HEK293 (cell line): ENCODE measurements at regions not wholly inside any gene's neighbourhood (a gene's known extent, or its start where the extent isn't known, plus 50 kb on each side); places are given as distances from the start of the nearest gene placed in this dataset.

Experiments
- CTCF ChIA-PET: fragments of 350-600 bp; formaldehyde crosslinking; extraction: SDS; loops from one replicate; lab custom pipeline; 2021; ENCODE audit warnings: antibody characterized with exemption; lab: Yijun Ruan, JAX
- POLR2A ChIA-PET: fragments of 300-600 bp; formaldehyde crosslinking; extraction: SDS; loops from one replicate; lab custom pipeline; 2020; ENCODE audit warnings: antibody characterized with exemption, inconsistent platforms; lab: Yijun Ruan, JAX
- H3K27ac ChIP-seq: fragments of 200-500 bp; sonication (Bioruptor generic); 2 replicates; pipeline ENCODE4 v1.5.1; 2014; ENCODE audit warnings: low read depth, low read length, control low read depth, inconsistent platforms; ENCODE audit errors: extremely low read depth
- H3K36me3 ChIP-seq, 2 experiments: fragments of 200-500 bp in 1 of 2; sonication (Bioruptor generic) in 1 of 2; 1 replicate in 1 of 2; 2 replicates in 1 of 2; pipeline ENCODE4 v1.5.1; 2014 to 2017; ENCODE audit warnings: inconsistent platforms in 2 of 2, low read length in 2 of 2; ENCODE audit not compliant: control insufficient read depth in 2 of 2, insufficient read depth in 1 of 2
- H3K4me1 ChIP-seq: fragments of 200-500 bp; sonication (Bioruptor generic); 2 replicates; pipeline ENCODE4 v1.5.1; 2014; ENCODE audit warnings: mild to moderate bottlenecking, low read length, inconsistent platforms; ENCODE audit not compliant: control insufficient read depth, insufficient read depth
- H3K4me3 ChIP-seq: 2 replicates; pipeline ENCODE4 v1.5.1; 2011; ENCODE audit warnings: low read depth, mild to moderate bottlenecking, control low read depth, low read length, moderate library complexity
- H3K9me3 ChIP-seq: fragments of 200-500 bp; sonication (Bioruptor generic); 2 replicates; pipeline ENCODE4 v1.5.1; 2014; ENCODE audit warnings: low read depth, low read length, inconsistent platforms; ENCODE audit not compliant: control insufficient read depth, insufficient read depth
- ATF2 ChIP-seq: fragments of 450-650 bp; formaldehyde crosslinking; IDR thresholded peaks from 2 replicates; pipeline ENCODE4 v1.5.1; 2016; ENCODE audit warnings: missing biosample characterization, missing genetic modification characterization, low read depth
- GFI1B ChIP-seq: fragments of 450-650 bp; formaldehyde crosslinking; IDR thresholded peaks from 2 replicates; pipeline ENCODE4 v1.5.1; 2016; ENCODE audit warnings: missing biosample characterization, missing genetic modification characterization
- GLIS1 ChIP-seq: fragments of 450-650 bp; formaldehyde crosslinking; IDR thresholded peaks from 2 replicates; pipeline ENCODE4 v1.5.1; 2016; ENCODE audit warnings: missing biosample characterization, missing genetic modification characterization
- GLIS2 ChIP-seq: fragments of 450-650 bp; formaldehyde crosslinking; IDR thresholded peaks from 2 replicates; pipeline ENCODE4 v1.5.1; 2016; ENCODE audit warnings: missing biosample characterization, missing genetic modification characterization
- IKZF3 ChIP-seq: fragments of 450-650 bp; IDR thresholded peaks from 2 replicates; pipeline ENCODE4 v1.5.0; 2018; ENCODE audit warnings: missing biosample characterization, mild to moderate bottlenecking, missing genetic modification characterization, moderate library complexity
- KLF9 ChIP-seq: fragments of 450-650 bp; formaldehyde crosslinking; IDR thresholded peaks from 2 replicates; pipeline ENCODE4 v1.5.1; 2016; ENCODE audit warnings: missing biosample characterization, missing genetic modification characterization, low read depth
- MYNN ChIP-seq: fragments of 450-650 bp; formaldehyde crosslinking; IDR thresholded peaks from 2 replicates; pipeline ENCODE4 v1.5.1; 2016; ENCODE audit warnings: missing biosample characterization, missing genetic modification characterization, borderline replicate concordance
- WT1 ChIP-seq: fragments of 450-650 bp; formaldehyde crosslinking; IDR thresholded peaks from 2 replicates; pipeline ENCODE4 v1.5.1; 2016; ENCODE audit warnings: missing biosample characterization, missing genetic modification characterization
- YY2 ChIP-seq: fragments of 450-650 bp; formaldehyde crosslinking; IDR thresholded peaks from 2 replicates; pipeline ENCODE4 v1.5.1; 2016; ENCODE audit warnings: missing biosample characterization, missing genetic modification characterization
- ZBTB20 ChIP-seq: fragments of 450-650 bp; formaldehyde crosslinking; IDR thresholded peaks from 2 replicates; pipeline ENCODE4 v1.5.1; 2016; ENCODE audit warnings: missing biosample characterization, missing genetic modification characterization
- ZBTB21 ChIP-seq: fragments of 450-650 bp; formaldehyde crosslinking; IDR thresholded peaks from 2 replicates; pipeline ENCODE4 v1.5.1; 2017; ENCODE audit warnings: missing biosample characterization, missing genetic modification characterization
- ZBTB26 ChIP-seq: fragments of 450-650 bp; formaldehyde crosslinking; optimal IDR thresholded peaks from 2 replicates; pipeline ENCODE3; 2016; ENCODE audit warnings: missing biosample characterization, mild to moderate bottlenecking, missing genetic modification characterization
- ZBTB6 ChIP-seq: fragments of 450-650 bp; formaldehyde crosslinking; IDR thresholded peaks from 2 replicates; pipeline ENCODE4 v1.5.1; 2017; ENCODE audit warnings: missing biosample characterization, missing genetic modification characterization
- ZFP37 ChIP-seq: fragments of 450-650 bp; formaldehyde crosslinking; IDR thresholded peaks from 2 replicates; pipeline ENCODE4 v1.5.1; 2016; ENCODE audit warnings: missing biosample characterization, missing genetic modification characterization
- ZNF202 ChIP-seq: fragments of 450-650 bp; formaldehyde crosslinking; IDR thresholded peaks from 2 replicates; pipeline ENCODE4 v1.5.1; 2016; ENCODE audit warnings: missing biosample characterization, missing genetic modification characterization, borderline replicate concordance
- ZNF266 ChIP-seq: fragments of 450-650 bp; formaldehyde crosslinking; IDR thresholded peaks from 2 replicates; pipeline ENCODE4 v1.5.1; 2016; ENCODE audit warnings: missing biosample characterization, missing genetic modification characterization, low read depth
- ZNF274 ChIP-seq, 2 experiments: fragments of 200-500 bp in 1 of 2; fragments of 450-650 bp in 1 of 2; sonication (Bioruptor generic) in 1 of 2; formaldehyde crosslinking in 1 of 2; IDR thresholded peaks; 2 replicates each; pipeline versions ENCODE4 v1.5.1 to v1.6.1; 2014 to 2016; ENCODE audit warnings: borderline replicate concordance in 1 of 2, inconsistent platforms in 1 of 2, low read length in 1 of 2, missing biosample characterization in 1 of 2, missing genetic modification characterization in 1 of 2
- ZNF280D ChIP-seq: fragments of 450-650 bp; formaldehyde crosslinking; IDR thresholded peaks from 2 replicates; pipeline ENCODE4 v1.5.1; 2016; ENCODE audit warnings: missing biosample characterization, missing genetic modification characterization
- ZNF391 ChIP-seq: fragments of 450-650 bp; formaldehyde crosslinking; IDR thresholded peaks from 2 replicates; pipeline ENCODE4 v1.5.1; 2016; ENCODE audit warnings: low read depth, missing biosample characterization, missing genetic modification characterization, borderline replicate concordance
- ZNF514 ChIP-seq: fragments of 450-650 bp; formaldehyde crosslinking; IDR thresholded peaks from 2 replicates; pipeline ENCODE4 v1.5.1; 2016; ENCODE audit warnings: missing biosample characterization, missing genetic modification characterization
- ZNF530 ChIP-seq: fragments of 450-650 bp; formaldehyde crosslinking; IDR thresholded peaks from 2 replicates; pipeline ENCODE4 v1.5.1; 2016; ENCODE audit warnings: low read depth, missing biosample characterization, missing genetic modification characterization
- ZNF548 ChIP-seq: fragments of 450-650 bp; formaldehyde crosslinking; IDR thresholded peaks from 2 replicates; pipeline ENCODE4 v1.5.1; 2016; ENCODE audit warnings: missing biosample characterization, missing genetic modification characterization
- ZNF626 ChIP-seq: fragments of 450-650 bp; sonication (Bioruptor Pico); formaldehyde crosslinking; IDR thresholded peaks from 2 replicates; pipeline ENCODE4 v1.5.1; 2018; ENCODE audit warnings: missing biosample characterization, missing genetic modification characterization, inconsistent platforms
- ZNF660 ChIP-seq: fragments of 450-650 bp; IDR thresholded peaks from 2 replicates; pipeline ENCODE4 v1.5.1; 2018; ENCODE audit warnings: missing biosample characterization, mild to moderate bottlenecking, missing genetic modification characterization
- ZNF692 ChIP-seq: fragments of 450-650 bp; formaldehyde crosslinking; IDR thresholded peaks from 2 replicates; pipeline ENCODE4 v1.5.1; 2016; ENCODE audit warnings: missing biosample characterization, missing genetic modification characterization
- ZNF701 ChIP-seq: fragments of 450-650 bp; formaldehyde crosslinking; IDR thresholded peaks from 2 replicates; pipeline ENCODE4 v1.5.1; 2016; ENCODE audit warnings: missing biosample characterization, missing genetic modification characterization
- ZSCAN30 ChIP-seq: fragments of 450-650 bp; IDR thresholded peaks from 2 replicates; pipeline ENCODE4 v1.5.1; 2018; ENCODE audit warnings: missing biosample characterization, mild to moderate bottlenecking, missing genetic modification characterization, moderate library complexity

GRCh38 chr4:144338148-144338547 is 197.6 kb upstream of the GYPA start:
- ChIA-PET CTCF (interaction anchor here (0.6 kb wide), 1 partner anchor 722 kb away, joined by 3 read pairs; no protein-coding TSS in a partner anchor), POLR2A (no interaction called here)
- H3K27ac ChIP-seq = no peak overlapping the region
- TF ChIP-seq KLF9 (tag by site-specific recombination) (no peak), ATF2 (tag by site-specific recombination) (no peak), ZBTB21 (tag by site-specific recombination) (no peak), ZNF202 (tag by site-specific recombination) (no peak), ZNF514 (tag by site-specific recombination) (no peak), ZBTB6 (tag by site-specific recombination) (no peak), MYNN (tag by site-specific recombination) (no peak), ZNF692 (tag by site-specific recombination) (no peak), ZNF701 (tag by site-specific recombination) (no peak), ZNF530 (tag by site-specific recombination) (no peak), ZNF626 (no peak), GFI1B (no peak), ZNF274 (IDR thresholded peaks at IDR 0.05; ENCODE audit: low read length) (no peak), ZNF274 (tag by site-specific recombination; IDR thresholded peaks at IDR 0.05; ENCODE audit: borderline replicate concordance) (no peak), ZSCAN30 (tag by site-specific recombination) (no peak), YY2 (tag by site-specific recombination) (no peak)
- H3K36me3 ChIP-seq = no peaks in the 10 kb centered on the region
- H3K4me1 ChIP-seq = no peaks in the 10 kb centered on the region
- no peak overlapping the region for H3K4me3 ChIP-seq
- H3K9me3 ChIP-seq = no peaks in the 10 kb centered on the region

- ChIA-PET POLR2A (no interaction called here), CTCF (interaction anchor here (0.6 kb wide), 1 partner anchor 721 kb away, joined by 3 read pairs; no protein-coding TSS in a partner anchor)
- H3K27ac ChIP-seq = no peak overlapping the region
- no peaks in the 10 kb centered on the region for H3K4me1 ChIP-seq
- H3K9me3 ChIP-seq = no peaks in the 10 kb centered on the region
- no peak overlapping the region for H3K4me3 ChIP-seq
- no peaks in the 10 kb centered on the region for H3K36me3 ChIP-seq
- no peak for TF ChIP-seq ZNF660 (tag by site-specific recombination)
- TF ChIP-seq ZNF391 (tag by site-specific recombination) = no peak
- TF ChIP-seq ZBTB26 (tag by site-specific recombination) = no peak
- no peak for TF ChIP-seq ZBTB20 (tag by site-specific recombination)
- TF ChIP-seq ZNF266 (tag by site-specific recombination) = no peak
- TF ChIP-seq GLIS1 (tag by site-specific recombination) = no peak
- TF ChIP-seq GLIS2 = no peak
- TF ChIP-seq IKZF3 (tag by site-specific recombination) = no peak
- TF ChIP-seq WT1 (tag by site-specific recombination) = no peak
- no peak for TF ChIP-seq ZNF701 (tag by site-specific recombination)
- TF ChIP-seq ZFP37 (tag by site-specific recombination) = no peak
- no peak for TF ChIP-seq ZNF280D (tag by site-specific recombination)
- TF ChIP-seq ZNF548 (tag by site-specific recombination) = no peak
Measured at GRCh38 chr4:144338834-144339233, 198.3 kb upstream of the GYPA start.
